ENCODE measurements at regions not wholly inside any gene's neighbourhood (a gene's known extent, or its start where the extent isn't known, plus 50 kb on each side); places are given as distances from the start of the nearest gene placed in this dataset.

DNA sequence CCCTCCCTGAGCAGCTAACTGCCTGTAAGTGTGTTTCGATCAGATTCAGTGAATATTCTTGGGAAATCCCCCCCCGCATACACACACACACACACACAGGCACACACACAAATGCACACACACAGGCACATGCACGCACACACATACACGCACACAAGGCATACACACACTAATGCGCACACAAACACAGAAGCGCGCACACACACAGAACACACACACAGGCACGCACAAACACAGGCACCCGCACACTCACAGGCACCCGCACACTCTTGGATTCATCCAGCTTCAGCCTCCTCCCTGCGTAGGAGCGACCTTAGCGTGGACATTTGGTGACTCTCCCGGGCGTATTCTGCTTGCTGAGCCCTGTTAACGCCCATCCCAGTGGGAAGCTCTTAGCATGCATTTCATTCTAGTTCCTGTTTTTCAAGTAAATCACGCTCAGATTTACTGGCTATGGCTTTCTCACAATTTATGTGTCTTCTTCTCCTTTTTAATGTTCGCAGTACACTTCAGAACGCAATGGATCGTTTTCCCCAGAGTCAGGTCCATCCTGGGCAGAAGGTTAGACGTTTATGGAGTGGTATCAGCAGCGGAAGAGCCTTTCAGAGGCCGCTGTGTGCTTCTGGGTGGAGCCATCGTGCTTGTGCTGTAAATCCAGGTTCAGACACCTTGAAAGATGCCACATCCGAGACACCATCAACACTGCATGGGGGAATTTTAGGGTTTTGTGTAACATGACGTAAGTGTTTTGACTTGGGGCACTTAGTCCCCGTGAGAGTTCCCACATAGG is 656.6 kb downstream of the GALR1 start:
- TF ChIP-seq, protein P1, sequence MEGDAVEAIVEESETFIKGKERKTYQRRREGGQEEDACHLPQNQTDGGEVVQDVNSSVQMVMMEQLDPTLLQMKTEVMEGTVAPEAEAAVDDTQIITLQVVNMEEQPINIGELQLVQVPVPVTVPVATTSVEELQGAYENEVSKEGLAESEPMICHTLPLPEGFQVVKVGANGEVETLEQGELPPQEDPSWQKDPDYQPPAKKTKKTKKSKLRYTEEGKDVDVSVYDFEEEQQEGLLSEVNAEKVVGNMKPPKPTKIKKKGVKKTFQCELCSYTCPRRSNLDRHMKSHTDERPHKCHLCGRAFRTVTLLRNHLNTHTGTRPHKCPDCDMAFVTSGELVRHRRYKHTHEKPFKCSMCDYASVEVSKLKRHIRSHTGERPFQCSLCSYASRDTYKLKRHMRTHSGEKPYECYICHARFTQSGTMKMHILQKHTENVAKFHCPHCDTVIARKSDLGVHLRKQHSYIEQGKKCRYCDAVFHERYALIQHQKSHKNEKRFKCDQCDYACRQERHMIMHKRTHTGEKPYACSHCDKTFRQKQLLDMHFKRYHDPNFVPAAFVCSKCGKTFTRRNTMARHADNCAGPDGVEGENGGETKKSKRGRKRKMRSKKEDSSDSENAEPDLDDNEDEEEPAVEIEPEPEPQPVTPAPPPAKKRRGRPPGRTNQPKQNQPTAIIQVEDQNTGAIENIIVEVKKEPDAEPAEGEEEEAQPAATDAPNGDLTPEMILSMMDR (optimal IDR thresholded peaks at IDR 0.05 in 1 of 3, IDR thresholded peaks at IDR 0.05 in 1 of 3, conservative IDR thresholded peaks at IDR 0.05 in 1 of 3; ENCODE audit: extremely low read depth in 1 of 3, insufficient read depth in 2 of 3, low read length in 3 of 3): no peak
- no peak for TF ChIP-seq EZH2 (IDR thresholded peaks at IDR 0.05; ENCODE audit: low read length)

Measured in keratinocyte (primary cell).